Upper lobe of left lung (tissue), 6 donors: ENCODE measurements at regions not wholly inside any gene's neighbourhood (a gene's known extent, or its start where the extent isn't known, plus 50 kb on each side); places are given as distances from the start of the nearest gene placed in this dataset.

Experiments used
- ATAC-seq, 2 donors: fragments of 200-7000 bp; cut with Tn5 transposase; one replicate each; pipeline ENCODE4 v1.9.1; 2022; ENCODE audit warnings: mild to moderate bottlenecking in 2 of 2, moderate library complexity in 2 of 2; ENCODE audit not compliant: low FRiP score in 2 of 2
- DNase-seq, 2 donors: peaks; one replicate each; pipeline ENCODE4 v3.0.0-alpha.2; 2019 to 2020
- H3K27ac ChIP-seq, 4 donors: fragments of 200-600 bp; sonication (generic); one replicate each; pipeline ENCODE4 v1.5.1; 2016 to 2019
- H3K27me3 ChIP-seq, 4 donors: fragments of 200-600 bp; sonication (generic); one replicate each; pipeline ENCODE4 v1.5.1; 2017 to 2019
- H3K36me3 ChIP-seq, 4 donors: fragments of 200-600 bp; sonication (generic); one replicate each; pipeline ENCODE4 v1.5.1; 2016 to 2019
- H3K4me1 ChIP-seq, 4 donors: fragments of 200-600 bp; sonication (generic); one replicate each; pipeline ENCODE4 v1.5.1; 2018 to 2019
- H3K4me3 ChIP-seq, 4 donors: fragments of 200-600 bp; sonication (generic); one replicate each; pipeline ENCODE4 v1.5.1; 2017 to 2019; ENCODE audit warnings: mild to moderate bottlenecking in 2 of 4, moderate library complexity in 1 of 4
- H3K9me3 ChIP-seq, 4 donors: fragments of 200-600 bp; sonication (generic); one replicate each; pipeline ENCODE4 v1.5.1; 2018 to 2019
- CTCF ChIP-seq, 6 experiments: fragments of 450-650 bp in 4 of 6; fragments of 200-600 bp in 2 of 6; sonication (generic) in 2 of 6; IDR thresholded peaks; one replicate each; pipeline ENCODE4 v1.5.1; 2016 to 2019; ENCODE audit warnings: antibody characterized with exemption in 6 of 6
- EP300 ChIP-seq, 4 donors: sonication (generic); formaldehyde crosslinking; IDR thresholded peaks; one replicate each; pipeline ENCODE4 v1.5.1; 2017; ENCODE audit warnings: antibody characterized with exemption in 4 of 4, control low read depth in 2 of 4
- POLR2A ChIP-seq, 4 donors: fragments of 450-650 bp; IDR thresholded peaks; one replicate each; pipeline ENCODE4 v1.5.1; 2016 to 2017; ENCODE audit warnings: antibody characterized with exemption in 4 of 4, mild to moderate bottlenecking in 2 of 4
- POLR2AphosphoS5 ChIP-seq, 2 donors: sonication (generic); formaldehyde crosslinking; IDR thresholded peaks; one replicate each; pipeline ENCODE4 v1.5.1; 2017; ENCODE audit warnings: antibody characterized with exemption in 2 of 2
- WGBS, 2 donors: methylation state at CpG; one replicate each; pipeline ENCODE4 v1.1.5; 2017 to 2018; 5-methylcytosine and 5-hydroxymethylcytosine counted together
- donor health status: DM: no; HTN: no; CAD: no; lungs with moderate emphysema.
- donor health status: DM: no; HTN: yes; CAD: no; lungs with severe emphysema.

GRCh38 chr22:27206374-27207133 is 549.2 kb downstream of the MIAT start:
- TF ChIP-seq CTCF (IDR thresholded peaks at IDR 0.05), result no peak
- no peak for TF ChIP-seq EP300 (IDR thresholded peaks at IDR 0.05)
- no peak for TF ChIP-seq POLR2AphosphoS5 (IDR thresholded peaks at IDR 0.05)
- TF ChIP-seq POLR2A (IDR thresholded peaks at IDR 0.05), result no peak
- Histone ChIP-seq H3K36me3 (no peaks in the 10 kb centered on the region), H3K9me3 (no peaks in the 10 kb centered on the region), H3K4me3 (no peak overlapping the region), H3K27ac (no peak overlapping the region), H3K4me1 (peaks cover 0 to 9% (median 3%) of the 10 kb centered on the region in 4 donors), H3K27me3 (no peaks in the 10 kb centered on the region)
- WGBS, 2 donors, result 74 to 83% methylated on average over 4 of the region's 4 CpGs
- DNase-seq, result no peak
- no peak for ATAC-seq

GRCh38 chr22:27207266-27207665 is 549.9 kb downstream of the MIAT start:
- H3K4me3 ChIP-seq, result no peak overlapping the region
- WGBS, 2 donors, result 71 to 72% methylated on average over 5 of the region's 5 CpGs
- H3K36me3 ChIP-seq, result no peaks in the 10 kb centered on the region
- TF ChIP-seq CTCF (IDR thresholded peaks at IDR 0.05) (no peak), POLR2A (IDR thresholded peaks at IDR 0.05) (no peak), EP300 (IDR thresholded peaks at IDR 0.05) (no peak), POLR2AphosphoS5 (IDR thresholded peaks at IDR 0.05) (no peak)
- no peaks in the 10 kb centered on the region for H3K27me3 ChIP-seq
- peaks cover 0 to 9% (median 5%) of the 10 kb centered on the region in 4 donors for H3K4me1 ChIP-seq
- no peak overlapping the region for H3K27ac ChIP-seq
- no peak for DNase-seq
- no peak for ATAC-seq
- no peaks in the 10 kb centered on the region for H3K9me3 ChIP-seq

- Histone ChIP-seq H3K4me1 (peaks cover 1 to 10% (median 6%) of the 10 kb centered on the region in 4 donors), H3K9me3 (no peaks in the 10 kb centered on the region), H3K27me3 (no peaks in the 10 kb centered on the region), H3K27ac (no peak overlapping the region), H3K4me3 (no peak overlapping the region), H3K36me3 (no peaks in the 10 kb centered on the region)
- TF ChIP-seq EP300 (IDR thresholded peaks at IDR 0.05), result no peak
- no peak for TF ChIP-seq CTCF (IDR thresholded peaks at IDR 0.05)
- no peak for TF ChIP-seq POLR2AphosphoS5 (IDR thresholded peaks at IDR 0.05)
- no peak for TF ChIP-seq POLR2A (IDR thresholded peaks at IDR 0.05)
- ATAC-seq (no peak), DNase-seq (no peak)
- WGBS, 2 donors, result 58 to 68% methylated on average over 3 to 4 of the region's 4 CpGs
These were observed 550.5 kb downstream of the MIAT start for GRCh38 chr22:27207907-27208306.

GRCh38 chr22:27210111-27210730 is 552.8 kb downstream of the MIAT start:
- no peaks in the 10 kb centered on the region for H3K9me3 ChIP-seq
- ATAC-seq (no peak), DNase-seq (no peak)
- no peaks in the 10 kb centered on the region for H3K36me3 ChIP-seq
- no peak for TF ChIP-seq POLR2AphosphoS5 (IDR thresholded peaks at IDR 0.05)
- no peak for TF ChIP-seq POLR2A (IDR thresholded peaks at IDR 0.05)
- no peak for TF ChIP-seq EP300 (IDR thresholded peaks at IDR 0.05)
- TF ChIP-seq CTCF (IDR thresholded peaks at IDR 0.05), result no peak
- 80 to 87% methylated on average over 9 to 10 of the region's 10 CpGs for WGBS, 2 donors
- peaks cover 6 to 11% (median 8%) of the 10 kb centered on the region in 4 donors for H3K4me1 ChIP-seq
- no peak overlapping the region for H3K27ac ChIP-seq
- no peak overlapping the region for H3K4me3 ChIP-seq
- H3K27me3 ChIP-seq, result no peaks in the 10 kb centered on the region
